ENCODE measurements at regions not wholly inside any gene's neighbourhood (a gene's known extent, or its start where the extent isn't known, plus 50 kb on each side); places are given as distances from the start of the nearest gene placed in this dataset.

DNA sequence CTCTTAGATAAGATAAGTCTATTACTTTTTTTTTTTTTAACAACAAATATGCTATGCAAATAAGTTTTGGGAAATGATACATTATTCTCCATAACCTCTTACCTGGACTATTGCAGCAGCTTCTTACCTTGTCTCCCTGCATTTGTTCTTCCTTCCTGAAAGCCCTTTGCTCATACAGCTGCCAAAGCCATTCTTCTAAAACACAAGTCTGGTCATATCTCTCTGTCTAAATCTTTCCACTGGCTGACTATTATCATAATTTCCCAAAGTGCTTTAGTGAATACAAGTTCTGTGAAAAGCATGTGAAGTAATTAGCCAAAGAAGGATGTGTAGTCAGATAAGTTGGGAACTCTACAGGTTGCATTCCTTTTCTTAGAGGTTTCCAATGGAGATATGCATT lies 115.4 kb upstream of the CNTLN start:
- TF ChIP-seq, protein P1, sequence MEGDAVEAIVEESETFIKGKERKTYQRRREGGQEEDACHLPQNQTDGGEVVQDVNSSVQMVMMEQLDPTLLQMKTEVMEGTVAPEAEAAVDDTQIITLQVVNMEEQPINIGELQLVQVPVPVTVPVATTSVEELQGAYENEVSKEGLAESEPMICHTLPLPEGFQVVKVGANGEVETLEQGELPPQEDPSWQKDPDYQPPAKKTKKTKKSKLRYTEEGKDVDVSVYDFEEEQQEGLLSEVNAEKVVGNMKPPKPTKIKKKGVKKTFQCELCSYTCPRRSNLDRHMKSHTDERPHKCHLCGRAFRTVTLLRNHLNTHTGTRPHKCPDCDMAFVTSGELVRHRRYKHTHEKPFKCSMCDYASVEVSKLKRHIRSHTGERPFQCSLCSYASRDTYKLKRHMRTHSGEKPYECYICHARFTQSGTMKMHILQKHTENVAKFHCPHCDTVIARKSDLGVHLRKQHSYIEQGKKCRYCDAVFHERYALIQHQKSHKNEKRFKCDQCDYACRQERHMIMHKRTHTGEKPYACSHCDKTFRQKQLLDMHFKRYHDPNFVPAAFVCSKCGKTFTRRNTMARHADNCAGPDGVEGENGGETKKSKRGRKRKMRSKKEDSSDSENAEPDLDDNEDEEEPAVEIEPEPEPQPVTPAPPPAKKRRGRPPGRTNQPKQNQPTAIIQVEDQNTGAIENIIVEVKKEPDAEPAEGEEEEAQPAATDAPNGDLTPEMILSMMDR (IDR thresholded peaks at IDR 0.05; ENCODE audit: low read depth, low read length): no peak
- no peak for TF ChIP-seq POLR2A (IDR thresholded peaks at IDR 0.05; ENCODE audit: extremely low read depth, insufficient read length)
